Activated CD8-positive, alpha-beta memory T cell treated with anti-CD3 and anti-CD28 coated beads for 24 hours (primary cell): ENCODE measurements at regions not wholly inside any gene's neighbourhood (a gene's known extent, or its start where the extent isn't known, plus 50 kb on each side); places are given as distances from the start of the nearest gene placed in this dataset.
"Not testable (repeated sequence)": the region's sequence is repeated elsewhere in the genome, so short reads cannot be mapped to it uniquely, and the experiment has no call there.

Experiments
- DNase-seq: peaks from one replicate; pipeline ENCODE4 v3.0.0-alpha.2; 2020

GRCh38 chr3:125645616-125646015 is 50.3 kb upstream of the OSBPL11 start:
- DNase-seq = no peak

GRCh38 chr3:125646581-125646980 is 51.3 kb upstream of the OSBPL11 start:
- no peak for DNase-seq

- DNase-seq = no peak
Measured at GRCh38 chr3:125647318-125648014, 52.2 kb upstream of the OSBPL11 start.

- no peak for DNase-seq
Measured at GRCh38 chr3:125651244-125651643, 55.9 kb upstream of the OSBPL11 start.

GRCh38 chr3:125652349-125652748 is 57.1 kb upstream of the OSBPL11 start:
- no peak for DNase-seq

- no peak for DNase-seq
Measured at GRCh38 chr3:125654526-125654925, 59.2 kb upstream of the OSBPL11 start.

- DNase-seq = no peak
Measured at GRCh38 chr3:125662675-125663074, 67.4 kb upstream of the OSBPL11 start.

GRCh38 chr3:125670352-125670751 is 75.1 kb upstream of the OSBPL11 start:
- no peak for DNase-seq

- DNase-seq = no peak
Measured at GRCh38 chr3:125670945-125671344, 75.6 kb upstream of the OSBPL11 start.

GRCh38 chr3:125671461-125672243 is 76.4 kb upstream of the OSBPL11 start:
- no peak for DNase-seq

GRCh38 chr3:125675791-125676190 is 80.5 kb upstream of the OSBPL11 start:
- DNase-seq = no peak

- no peak for DNase-seq
Measured at GRCh38 chr3:125679258-125679657, 84.0 kb upstream of the OSBPL11 start.

GRCh38 chr3:125681146-125681545 is 85.8 kb upstream of the OSBPL11 start:
- DNase-seq = no peak

- not testable (repeated sequence) for DNase-seq
Measured at GRCh38 chr3:125681906-125682305, 86.6 kb upstream of the OSBPL11 start.

- not testable (repeated sequence) for DNase-seq
Measured at GRCh38 chr3:125682610-125683009, 87.3 kb upstream of the OSBPL11 start.

GRCh38 chr3:125683067-125683829 is 88.0 kb upstream of the OSBPL11 start:
- DNase-seq = no peak

- DNase-seq = no peak
Measured at GRCh38 chr3:125684199-125684598, 88.9 kb upstream of the OSBPL11 start.

GRCh38 chr3:125685741-125686140 is 90.4 kb upstream of the OSBPL11 start:
- DNase-seq = not testable (repeated sequence)

GRCh38 chr3:125692361-125692760 is 97.1 kb upstream of the OSBPL11 start:
- DNase-seq = no peak

- no peak for DNase-seq
Measured at GRCh38 chr3:125693887-125694286, 98.6 kb upstream of the OSBPL11 start.

- no peak for DNase-seq
Measured at GRCh38 chr3:125694761-125695294, 99.5 kb upstream of the OSBPL11 start.

GRCh38 chr3:125695688-125696087 is 100.4 kb upstream of the OSBPL11 start:
- no peak for DNase-seq

GRCh38 chr3:125697126-125697525 is 101.8 kb upstream of the OSBPL11 start:
- not testable (repeated sequence) for DNase-seq
